ENCODE measurements at regions not wholly inside any gene's neighbourhood (a gene's known extent, or its start where the extent isn't known, plus 50 kb on each side); places are given as distances from the start of the nearest gene placed in this dataset.

DNA sequence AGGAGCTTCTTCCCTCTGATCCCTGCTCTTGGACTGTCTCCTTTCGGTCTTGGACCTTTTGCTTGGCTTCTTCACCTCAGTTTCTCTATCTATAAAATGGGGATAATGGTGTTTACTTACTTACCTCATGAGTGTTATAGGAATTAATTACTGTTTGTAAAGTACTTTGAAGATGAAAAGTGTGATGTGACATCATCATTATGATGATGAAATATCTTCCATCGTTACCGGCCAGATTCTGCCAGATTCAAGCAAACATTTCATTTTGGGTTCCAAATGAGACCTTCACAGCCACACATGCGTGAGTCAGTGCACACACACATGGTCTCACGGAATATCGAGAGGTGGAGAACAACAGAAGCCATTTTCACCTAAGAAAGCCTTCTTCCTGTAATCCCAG, 220.1 kb upstream of the RPL34 start:
- Histone ChIP-seq H3K9me3 (replicated peaks in 1 of 11) (peaks cover 0 to 4% (median 0%) of the 10 kb centered on the region in 11 experiments; a peak in 5 of 22 replicates), H3K36me3 (no peaks in the 10 kb centered on the region), H3K27me3 (no peaks in the 10 kb centered on the region), H3K4me1 (peaks cover 12 to 31% (median 26%) of the 10 kb centered on the region in 10 experiments; a peak in 19 of 20 replicates), H3K9ac (no peak overlapping the region), H3K4me2 (no peak overlapping the region), H3K4me3 (no peak overlapping the region), H3K27ac (no peak overlapping the region), H4K20me1 (no peaks in the 10 kb centered on the region)
- TF ChIP-seq Cebpa-rat (IDR thresholded peaks at IDR 0.05): no peak

DNA sequence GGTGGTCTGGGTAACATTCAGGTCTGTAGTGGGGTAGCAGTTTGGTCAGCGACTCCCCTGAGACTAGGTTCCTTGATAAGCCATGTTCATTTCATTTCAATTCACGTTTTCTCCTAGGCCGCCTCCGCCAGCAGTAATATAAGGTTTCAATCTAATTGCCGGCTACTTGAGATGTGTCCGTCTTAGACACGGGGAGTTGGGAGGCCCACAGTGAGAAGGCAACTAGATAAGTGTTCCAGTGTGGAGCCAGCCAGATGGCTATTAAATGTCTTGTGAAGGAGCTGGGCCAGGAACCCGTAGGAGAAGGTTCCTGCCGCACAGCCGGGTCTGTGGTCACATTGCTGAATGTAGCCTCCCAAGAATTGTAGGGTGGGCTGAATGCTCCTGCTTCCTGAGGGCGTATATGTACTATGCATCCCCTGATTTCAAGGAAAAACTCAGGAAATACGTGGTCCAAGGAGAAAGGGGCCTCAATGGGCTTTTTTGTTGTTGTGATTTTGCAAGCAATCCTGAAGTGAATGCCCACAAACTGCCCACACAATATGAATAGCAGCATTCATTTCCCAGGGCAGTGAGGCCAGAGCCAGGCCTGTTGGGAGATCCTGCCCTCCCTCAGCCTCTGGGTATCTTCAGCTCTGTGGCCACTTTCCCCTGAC, 220.6 kb upstream of the RPL34 start:
- no peak for TF ChIP-seq Cebpa-rat (IDR thresholded peaks at IDR 0.05)
- Histone ChIP-seq H3K4me1 (peaks cover 12 to 31% (median 26%) of the 10 kb centered on the region in 10 experiments; a peak in 19 of 20 replicates), H3K27ac (no peak overlapping the region), H3K4me2 (peak overlapping the region in 3 of 11 experiments; percentile 55 to 78 (median 71); a peak in 2 of 22 replicates), H3K27me3 (no peaks in the 10 kb centered on the region), H3K4me3 (no peak overlapping the region), H3K9ac (no peak overlapping the region), H3K9me3 (replicated peaks in 1 of 11) (peaks cover 0 to 2% (median 0%) of the 10 kb centered on the region in 11 experiments; a peak in 1 of 22 replicates), H3K36me3 (no peaks in the 10 kb centered on the region), H4K20me1 (no peaks in the 10 kb centered on the region)

DNA sequence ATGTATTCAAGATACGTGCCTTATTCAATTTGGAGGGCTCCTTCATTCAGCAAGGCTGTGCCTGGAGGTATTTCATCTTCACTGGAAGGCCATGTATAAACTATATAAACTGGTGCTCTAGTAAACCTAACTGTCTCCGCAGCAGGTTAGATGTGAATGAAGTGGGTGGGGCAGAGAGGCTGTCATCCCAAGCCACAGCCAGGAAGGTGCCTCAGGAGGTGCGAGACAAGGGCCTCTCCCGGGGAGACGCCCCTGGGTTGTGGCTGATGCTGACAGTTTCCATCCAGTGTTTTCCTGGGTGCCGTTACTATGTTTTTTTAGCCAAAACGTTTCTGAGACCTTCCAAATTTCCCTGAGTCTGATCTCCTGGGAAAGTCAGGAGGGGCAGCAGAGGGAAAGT, 221.5 kb upstream of the RPL34 start:
- no peak overlapping the region for H3K4me3 ChIP-seq
- no peaks in the 10 kb centered on the region for H3K27me3 ChIP-seq
- no peak overlapping the region for H3K27ac ChIP-seq
- TF ChIP-seq Cebpa-rat (IDR thresholded peaks at IDR 0.05): no peak
- no peaks in the 10 kb centered on the region for H3K36me3 ChIP-seq
- no peaks in the 10 kb centered on the region for H3K9me3 ChIP-seq (replicated peaks in 1 of 11)
- H3K4me2 ChIP-seq: peak overlapping the region in 10 of 11 experiments; percentile 36 to 78 (median 62); a peak in 17 of 22 replicates
- no peak overlapping the region for H3K9ac ChIP-seq
- peaks cover 12 to 31% (median 26%) of the 10 kb centered on the region in 10 experiments; a peak in 19 of 20 replicates for H3K4me1 ChIP-seq
- H4K20me1 ChIP-seq: no peaks in the 10 kb centered on the region

DNA sequence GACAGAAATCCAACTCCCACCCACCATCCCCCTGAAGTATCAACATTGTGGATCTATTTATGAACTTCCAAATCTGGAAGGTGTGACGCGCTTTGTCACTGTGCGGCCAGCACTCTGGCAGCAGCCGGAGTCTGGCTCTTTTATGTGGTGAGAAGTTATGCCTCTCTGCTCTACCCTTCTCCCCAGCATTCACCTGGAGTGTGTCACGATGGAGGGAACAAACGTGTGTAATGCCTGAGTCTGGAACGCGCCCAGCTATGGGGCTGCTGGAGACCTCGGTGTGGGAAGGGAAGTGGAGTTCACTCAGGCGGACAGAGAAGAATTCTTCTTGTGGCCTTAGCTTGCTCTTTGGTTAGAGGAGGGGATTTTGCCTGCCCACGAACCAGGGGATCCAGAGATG, 222.1 kb upstream of the RPL34 start:
- Histone ChIP-seq H3K9ac (no peak overlapping the region), H3K9me3 (replicated peaks in 1 of 11) (no peaks in the 10 kb centered on the region), H4K20me1 (no peaks in the 10 kb centered on the region), H3K4me3 (no peak overlapping the region), H3K4me1 (peaks cover 11 to 31% (median 26%) of the 10 kb centered on the region in 10 experiments; a peak in 19 of 20 replicates), H3K27ac (no peak overlapping the region), H3K4me2 (peak overlapping the region; percentile 33 to 78 (median 60)), H3K27me3 (no peaks in the 10 kb centered on the region), H3K36me3 (no peaks in the 10 kb centered on the region)
- TF ChIP-seq Cebpa-rat (IDR thresholded peaks at IDR 0.05): no peak

DNA sequence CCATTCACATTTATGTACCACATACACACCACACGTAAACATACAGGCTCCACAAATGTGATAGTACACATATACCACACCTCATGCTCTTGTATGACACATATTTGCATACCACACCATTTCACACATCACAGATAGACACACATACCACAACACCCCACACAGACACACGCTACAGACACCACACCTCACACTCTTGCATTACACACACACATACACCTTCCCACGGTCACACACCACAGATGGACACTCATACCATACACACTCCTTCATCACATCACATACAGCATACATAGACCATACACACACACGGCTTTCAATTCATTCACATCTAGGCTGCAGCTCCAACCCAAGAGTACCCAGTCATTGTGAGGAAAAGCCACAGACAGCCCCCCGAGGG, 222.5 kb upstream of the RPL34 start:
- H3K9me3 ChIP-seq (replicated peaks in 1 of 11): no peaks in the 10 kb centered on the region
- H3K27me3 ChIP-seq: no peaks in the 10 kb centered on the region
- H3K9ac ChIP-seq: no peak overlapping the region

DNA sequence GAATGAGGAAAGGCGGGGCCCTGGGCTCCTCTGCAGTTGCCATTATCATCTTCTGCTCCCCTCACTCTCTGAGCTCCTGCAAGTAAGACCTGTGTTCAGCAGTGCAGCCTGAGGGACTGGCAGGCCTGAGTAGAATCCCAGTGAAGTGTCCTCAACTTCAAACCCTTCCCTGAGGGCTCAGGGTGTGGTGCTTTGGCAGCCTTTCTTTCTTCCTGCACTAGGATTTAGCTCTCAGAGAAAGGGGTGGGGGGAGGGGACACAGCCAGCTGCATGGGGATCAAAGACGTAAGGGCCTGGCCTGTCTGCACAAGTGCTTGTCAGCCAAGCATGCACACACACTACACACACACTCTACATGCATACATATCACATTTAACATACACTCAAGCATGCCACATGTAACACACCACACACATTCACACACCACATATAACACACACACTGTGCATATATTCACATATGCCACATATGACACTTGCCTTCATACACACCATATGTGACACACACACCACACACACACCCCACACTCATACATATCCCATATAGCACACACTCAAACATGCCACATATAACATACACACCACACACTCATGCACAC, 223.4 kb upstream of the RPL34 start:
- no peak overlapping the region for H3K27ac ChIP-seq
- H3K4me1 ChIP-seq: peaks cover 9 to 31% (median 28%) of the 10 kb centered on the region in 10 experiments
- TF ChIP-seq Cebpa-rat (IDR thresholded peaks at IDR 0.05): no peak
- no peak overlapping the region for H3K4me3 ChIP-seq
- H4K20me1 ChIP-seq: no peaks in the 10 kb centered on the region
- peak overlapping the region in 8 of 11 experiments; percentile 22 to 78 (median 50); a peak in 15 of 22 replicates for H3K4me2 ChIP-seq
- H3K27me3 ChIP-seq: no peaks in the 10 kb centered on the region
- no peaks in the 10 kb centered on the region for H3K9me3 ChIP-seq (replicated peaks in 1 of 11)
- H3K9ac ChIP-seq: no peak overlapping the region
- H3K36me3 ChIP-seq: no peaks in the 10 kb centered on the region

More for the DNA sequence above, 222.5 kb upstream of the RPL34 start:
- H3K4me3 ChIP-seq: no peak overlapping the region
- H3K36me3 ChIP-seq: no peaks in the 10 kb centered on the region
- no peak for TF ChIP-seq Cebpa-rat (IDR thresholded peaks at IDR 0.05)
- no peaks in the 10 kb centered on the region for H4K20me1 ChIP-seq
- H3K27ac ChIP-seq: no peak overlapping the region
- peak overlapping the region; percentile 33 to 78 (median 60); a peak in 19 of 22 replicates for H3K4me2 ChIP-seq
- H3K4me1 ChIP-seq: peaks cover 7 to 31% (median 26%) of the 10 kb centered on the region in 10 experiments; a peak in 19 of 20 replicates

DNA sequence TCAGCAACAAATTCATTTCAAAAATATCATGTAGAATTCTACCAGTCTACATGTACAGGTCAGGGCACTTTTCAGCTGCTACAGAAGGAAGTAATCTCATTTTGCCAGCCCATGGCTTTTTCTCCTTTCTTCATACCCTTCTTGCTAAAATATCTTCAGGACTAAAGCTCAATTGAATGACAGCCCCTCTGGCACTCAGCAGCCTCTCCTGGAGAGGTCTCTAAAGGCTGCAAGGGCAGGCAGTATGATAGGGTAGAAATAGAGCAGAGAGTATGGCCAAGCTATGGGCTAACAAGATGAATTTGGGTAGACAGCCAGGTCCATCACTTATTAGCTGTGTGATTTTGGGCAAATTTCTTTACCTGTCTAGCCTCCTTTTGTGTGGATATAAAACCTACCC, 224.6 kb upstream of the RPL34 start:
- H3K9me3 ChIP-seq (replicated peaks in 1 of 11): no peaks in the 10 kb centered on the region
- H3K4me1 ChIP-seq: peaks cover 13 to 33% (median 28%) of the 10 kb centered on the region in 10 experiments
- no peak overlapping the region for H3K4me2 ChIP-seq
- no peaks in the 10 kb centered on the region for H3K27me3 ChIP-seq
- H3K36me3 ChIP-seq: no peaks in the 10 kb centered on the region
- H4K20me1 ChIP-seq: no peaks in the 10 kb centered on the region
- no peak overlapping the region for H3K27ac ChIP-seq
- H3K4me3 ChIP-seq: no peak overlapping the region
- no peak overlapping the region for H3K9ac ChIP-seq
- no peak for TF ChIP-seq Cebpa-rat (IDR thresholded peaks at IDR 0.05)

DNA sequence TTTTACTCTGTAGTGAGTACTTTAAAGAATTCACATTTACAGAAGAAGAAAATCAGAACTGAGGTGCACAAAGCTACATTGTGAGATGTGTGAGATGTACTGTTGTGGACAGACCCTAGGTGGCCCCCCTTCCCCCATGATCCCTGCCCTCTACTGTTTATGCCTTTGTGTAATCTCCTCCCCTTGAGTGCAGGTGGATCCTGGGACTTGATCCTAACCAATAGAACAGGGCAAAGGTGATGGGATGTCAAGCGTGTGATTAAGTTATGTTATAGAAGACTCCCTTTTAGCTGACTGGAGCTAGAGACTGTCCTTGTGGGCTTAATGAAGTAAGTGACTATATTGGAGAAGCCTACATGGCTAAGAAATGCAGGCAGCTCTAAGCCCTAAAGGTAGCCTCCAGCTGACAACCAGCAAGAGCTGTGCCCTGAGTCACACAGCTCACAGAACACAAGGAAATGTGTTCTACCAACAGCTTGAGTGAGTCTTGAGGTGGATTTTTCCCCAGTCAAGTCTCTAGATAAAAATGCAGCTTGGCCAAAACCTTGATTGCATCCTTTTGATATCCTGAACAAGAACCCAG, 225.2 kb upstream of the LEF1 start:
- TF ChIP-seq Cebpa-rat (IDR thresholded peaks at IDR 0.05): no peak
- H3K4me2 ChIP-seq: no peak overlapping the region
- no peak overlapping the region for H3K27ac ChIP-seq
- H3K36me3 ChIP-seq: no peaks in the 10 kb centered on the region
- H3K9me3 ChIP-seq (replicated peaks in 1 of 11): no peaks in the 10 kb centered on the region
- peaks cover 13 to 31% (median 25%) of the 10 kb centered on the region in 10 experiments for H3K4me1 ChIP-seq
- H3K9ac ChIP-seq: no peak overlapping the region
- no peaks in the 10 kb centered on the region for H3K27me3 ChIP-seq
- H3K4me3 ChIP-seq: no peak overlapping the region
- H4K20me1 ChIP-seq: no peaks in the 10 kb centered on the region

DNA sequence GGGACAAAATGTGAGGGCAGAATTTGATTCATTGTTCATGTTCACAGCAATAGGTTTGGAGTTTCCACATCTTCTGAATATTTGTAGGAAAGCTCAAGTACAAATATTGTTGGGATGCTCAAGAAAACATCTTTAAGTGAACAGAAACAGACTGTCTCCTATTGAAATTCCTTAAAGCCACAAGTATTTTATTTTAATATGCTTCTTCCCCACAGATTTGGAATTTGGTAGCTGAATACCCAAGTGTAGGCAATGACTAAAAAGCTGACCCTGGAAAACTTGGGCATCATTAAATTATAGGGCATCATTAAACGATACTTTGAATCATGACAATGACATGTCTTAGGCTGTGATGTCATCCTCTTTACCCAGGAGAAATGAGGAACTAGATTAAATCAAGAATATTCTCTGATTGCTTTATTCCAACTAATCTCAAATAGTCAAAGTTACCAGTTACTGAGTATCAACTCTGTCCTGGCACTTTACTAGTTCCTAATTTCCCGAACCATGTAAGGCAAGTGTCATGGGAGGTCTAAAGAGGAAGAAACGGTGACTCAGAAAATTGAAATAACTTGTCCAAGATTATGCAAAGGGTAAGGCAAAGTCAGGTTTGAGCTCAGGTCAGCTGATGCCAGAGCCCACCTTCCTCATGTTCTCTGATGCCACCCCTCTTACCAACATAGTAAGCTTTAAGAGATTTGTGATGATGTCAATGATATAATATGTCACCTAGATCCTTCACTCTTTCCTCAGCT, 223.1 kb upstream of the LEF1 start:
- Histone ChIP-seq H3K9ac (no peak overlapping the region), H3K27ac (no peak overlapping the region), H3K36me3 (no peaks in the 10 kb centered on the region), H3K4me2 (peak overlapping the region in 4 of 11 experiments; percentile 20 to 38 (median 31); a peak in 5 of 22 replicates), H3K4me3 (no peak overlapping the region), H3K9me3 (replicated peaks in 1 of 11) (no peaks in the 10 kb centered on the region), H3K4me1 (peaks cover 1 to 22% (median 4%) of the 10 kb centered on the region in 10 experiments; a peak in 19 of 20 replicates), H3K27me3 (no peaks in the 10 kb centered on the region), H4K20me1 (no peaks in the 10 kb centered on the region)
- TF ChIP-seq Cebpa-rat (IDR thresholded peaks at IDR 0.05): no peak
